ENCODE measurements at regions not wholly inside any gene's neighbourhood (a gene's known extent, or its start where the extent isn't known, plus 50 kb on each side); places are given as distances from the start of the nearest gene placed in this dataset.
"Not testable (repeated sequence)": the region's sequence is repeated elsewhere in the genome, so short reads cannot be mapped to it uniquely, and the experiment has no call there.

DNA sequence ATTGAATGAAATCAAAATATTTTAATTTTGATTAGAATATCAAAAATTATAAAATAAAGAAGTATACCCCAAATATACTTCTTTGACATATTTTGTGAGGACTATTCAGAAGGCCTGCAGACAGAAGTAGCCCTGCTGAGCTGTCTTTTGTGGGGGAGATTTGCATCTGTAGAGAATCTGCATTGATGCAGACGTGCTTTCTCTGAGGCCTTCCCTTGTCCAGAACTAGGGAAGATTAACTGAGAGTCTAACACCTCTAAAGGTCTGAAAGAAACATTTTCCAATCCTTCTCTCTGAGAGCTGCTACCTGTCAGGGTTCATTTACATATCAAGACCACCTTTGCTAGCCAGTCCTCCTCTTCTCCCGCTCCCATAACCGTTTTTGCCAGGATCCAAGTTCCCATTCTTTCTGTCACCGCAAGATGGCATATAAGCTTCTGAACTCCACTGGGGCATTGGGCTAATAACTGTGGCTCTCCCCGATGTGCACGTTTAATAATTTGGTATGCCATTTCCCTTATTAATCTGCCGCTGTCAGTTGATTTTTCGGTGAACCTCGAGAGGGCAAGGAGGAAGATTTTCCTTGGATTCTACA, 510.4 kb upstream of the CNTNAP5 start:
- no peaks in the 10 kb centered on the region for H3K36me3 Mint-ChIP-seq (ENCODE audit: insufficient read depth, unreplicated experiment)
- H3K4me3 Mint-ChIP-seq (ENCODE audit: low read depth, unreplicated experiment), result no peak overlapping the region
- CTCF ChIA-PET, result no interaction called here
- no peak for DNase-seq
- no TSS peak for BruUV-seq (replicated peaks)
- H3K9me3 Mint-ChIP-seq (ENCODE audit: low read depth, unreplicated experiment), result peaks cover 7% of the 10 kb centered on the region
- intact Hi-C loops (cut with micrococcal nuclease; ENCODE audit: unreplicated experiment), result loop anchor here (5.0 kb wide), 1 partner anchor 478 kb away; no protein-coding TSS in a partner anchor
- H3K4me1 Mint-ChIP-seq (ENCODE audit: low read depth, unreplicated experiment), result no peaks in the 10 kb centered on the region
- no peak for TF ChIP-seq CTCF (IDR thresholded peaks at IDR 0.05; ENCODE audit: unreplicated experiment)
- H3K27ac Mint-ChIP-seq (ENCODE audit: unreplicated experiment), result no peak overlapping the region
- no peaks in the 10 kb centered on the region for H3K27me3 Mint-ChIP-seq (ENCODE audit: unreplicated experiment)

DNA sequence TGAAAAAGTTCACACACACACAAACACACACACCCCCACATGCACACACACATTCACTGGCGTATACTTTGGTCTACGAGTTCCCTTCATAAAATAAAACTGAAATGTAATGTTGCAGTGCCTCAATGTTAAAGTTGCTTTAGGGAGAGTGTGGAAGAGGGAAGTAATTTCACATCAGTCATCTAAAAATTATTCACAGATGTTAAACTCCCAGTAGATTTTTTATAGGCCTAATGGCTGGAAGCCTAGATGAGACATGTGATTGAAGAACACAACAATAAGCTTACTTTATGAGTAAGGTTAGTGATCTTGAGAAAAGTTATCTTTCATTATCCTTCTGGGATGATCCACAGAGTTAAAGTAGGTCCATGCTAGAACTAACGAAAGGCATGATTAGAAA, 506.7 kb upstream of the CNTNAP5 start:
- intact Hi-C loops (cut with micrococcal nuclease; ENCODE audit: unreplicated experiment), result loop anchor here (5.0 kb wide), 1 partner anchor 474 kb away; no protein-coding TSS in a partner anchor
- CTCF ChIA-PET, result no interaction called here
- DNase-seq, result no peak
- Mint-ChIP-seq H3K9me3 (ENCODE audit: low read depth, unreplicated experiment) (peaks cover 9% of the 10 kb centered on the region), H3K4me3 (ENCODE audit: low read depth, unreplicated experiment) (no peak overlapping the region), H3K27me3 (ENCODE audit: unreplicated experiment) (no peaks in the 10 kb centered on the region), H3K36me3 (ENCODE audit: insufficient read depth, unreplicated experiment) (no peaks in the 10 kb centered on the region), H3K27ac (ENCODE audit: unreplicated experiment) (no peak overlapping the region), H3K4me1 (ENCODE audit: low read depth, unreplicated experiment) (no peaks in the 10 kb centered on the region)
- TF ChIP-seq CTCF (IDR thresholded peaks at IDR 0.05; ENCODE audit: unreplicated experiment), result no peak
- no TSS peak for BruUV-seq (replicated peaks)

GRCh38 chr2:123521854-123522253, 503.2 kb upstream of the CNTNAP5 start:
- Mint-ChIP-seq H3K27ac (ENCODE audit: unreplicated experiment) (no peak overlapping the region), H3K4me1 (ENCODE audit: low read depth, unreplicated experiment) (no peaks in the 10 kb centered on the region), H3K27me3 (ENCODE audit: unreplicated experiment) (no peaks in the 10 kb centered on the region), H3K36me3 (ENCODE audit: insufficient read depth, unreplicated experiment) (no peaks in the 10 kb centered on the region), H3K9me3 (ENCODE audit: low read depth, unreplicated experiment) (peaks cover 13% of the 10 kb centered on the region), H3K4me3 (ENCODE audit: low read depth, unreplicated experiment) (no peak overlapping the region)
- no TSS peak for BruUV-seq (replicated peaks)
- intact Hi-C loops (cut with micrococcal nuclease; ENCODE audit: unreplicated experiment), result no loop called here
- CTCF ChIA-PET, result no interaction called here
- DNase-seq, result no peak
- TF ChIP-seq CTCF (IDR thresholded peaks at IDR 0.05; ENCODE audit: unreplicated experiment), result no peak

DNA sequence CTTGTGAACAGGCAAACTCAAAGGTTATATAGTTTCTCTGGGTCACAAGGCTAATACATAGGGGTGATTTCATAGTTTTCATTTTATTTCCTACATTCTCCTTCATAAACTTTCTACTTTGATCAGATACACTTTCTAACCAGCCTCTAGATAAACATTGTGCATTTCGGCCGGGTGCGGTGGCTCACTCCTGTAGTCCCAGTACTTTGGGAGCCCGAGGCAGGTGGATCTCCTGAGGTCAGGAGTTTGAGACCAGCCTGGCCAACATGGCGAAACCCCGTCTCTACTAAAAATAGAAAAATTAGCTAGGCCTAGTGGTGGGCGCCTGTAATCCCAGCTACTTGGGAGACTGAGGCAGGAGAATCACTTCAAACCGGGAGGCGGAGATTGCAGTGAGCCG, 502.6 kb upstream of the CNTNAP5 start:
- peaks cover 15% of the 10 kb centered on the region for H3K9me3 Mint-ChIP-seq (ENCODE audit: low read depth, unreplicated experiment)
- CTCF ChIA-PET; H3K27me3 Mint-ChIP-seq (ENCODE audit: unreplicated experiment); H3K27ac Mint-ChIP-seq (ENCODE audit: unreplicated experiment); BruUV-seq (replicated peaks); intact Hi-C loops (cut with micrococcal nuclease; ENCODE audit: unreplicated experiment); H3K36me3 Mint-ChIP-seq (ENCODE audit: insufficient read depth, unreplicated experiment); H3K4me3 Mint-ChIP-seq (ENCODE audit: low read depth, unreplicated experiment); DNase-seq; H3K4me1 Mint-ChIP-seq (ENCODE audit: low read depth, unreplicated experiment): not testable (repeated sequence)

GRCh38 chr2:123528996-123529707, 495.9 kb upstream of the CNTNAP5 start:
- Mint-ChIP-seq H3K27me3 (ENCODE audit: unreplicated experiment) (no peaks in the 10 kb centered on the region), H3K27ac (ENCODE audit: unreplicated experiment) (no peak overlapping the region), H3K9me3 (ENCODE audit: low read depth, unreplicated experiment) (peaks cover 16% of the 10 kb centered on the region), H3K36me3 (ENCODE audit: insufficient read depth, unreplicated experiment) (no peaks in the 10 kb centered on the region), H3K4me1 (ENCODE audit: low read depth, unreplicated experiment) (no peaks in the 10 kb centered on the region), H3K4me3 (ENCODE audit: low read depth, unreplicated experiment) (no peak overlapping the region)
- no peak for TF ChIP-seq CTCF (IDR thresholded peaks at IDR 0.05; ENCODE audit: unreplicated experiment)
- DNase-seq, result no peak
- intact Hi-C loops (cut with micrococcal nuclease; ENCODE audit: unreplicated experiment), result no loop called here
- BruUV-seq (replicated peaks), result no TSS peak
- CTCF ChIA-PET, result no interaction called here

Measured in Calu3 (cell line).